ENCODE measurements at regions not wholly inside any gene's neighbourhood (a gene's known extent, or its start where the extent isn't known, plus 50 kb on each side); places are given as distances from the start of the nearest gene placed in this dataset.

GRCh38 chr4:112726041-112726440, 89.1 kb downstream of the LARP7 start:
- TF ChIP-seq EGR1 (IDR thresholded peaks at IDR 0.05) = no peak
- TF ChIP-seq CEBPB (IDR thresholded peaks at IDR 0.05) = no peak
- no peak for TF ChIP-seq RAD21 (IDR thresholded peaks at IDR 0.05; ENCODE audit: low read depth)
- no peak for TF ChIP-seq MAX (IDR thresholded peaks at IDR 0.05)
- TF ChIP-seq, protein P1, sequence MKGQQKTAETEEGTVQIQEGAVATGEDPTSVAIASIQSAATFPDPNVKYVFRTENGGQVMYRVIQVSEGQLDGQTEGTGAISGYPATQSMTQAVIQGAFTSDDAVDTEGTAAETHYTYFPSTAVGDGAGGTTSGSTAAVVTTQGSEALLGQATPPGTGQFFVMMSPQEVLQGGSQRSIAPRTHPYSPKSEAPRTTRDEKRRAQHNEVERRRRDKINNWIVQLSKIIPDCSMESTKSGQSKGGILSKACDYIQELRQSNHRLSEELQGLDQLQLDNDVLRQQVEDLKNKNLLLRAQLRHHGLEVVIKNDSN (IDR thresholded peaks at IDR 0.05) = no peak
- no peak for TF ChIP-seq FOXM1 (IDR thresholded peaks at IDR 0.05; ENCODE audit: borderline replicate concordance, low read depth)
- TF ChIP-seq EP300 (IDR thresholded peaks at IDR 0.05; ENCODE audit: borderline replicate concordance) = no peak
- TF ChIP-seq TEAD4 (IDR thresholded peaks at IDR 0.05) = peak; percentile 31; the same call in 1 of the 2 replicates

DNA sequence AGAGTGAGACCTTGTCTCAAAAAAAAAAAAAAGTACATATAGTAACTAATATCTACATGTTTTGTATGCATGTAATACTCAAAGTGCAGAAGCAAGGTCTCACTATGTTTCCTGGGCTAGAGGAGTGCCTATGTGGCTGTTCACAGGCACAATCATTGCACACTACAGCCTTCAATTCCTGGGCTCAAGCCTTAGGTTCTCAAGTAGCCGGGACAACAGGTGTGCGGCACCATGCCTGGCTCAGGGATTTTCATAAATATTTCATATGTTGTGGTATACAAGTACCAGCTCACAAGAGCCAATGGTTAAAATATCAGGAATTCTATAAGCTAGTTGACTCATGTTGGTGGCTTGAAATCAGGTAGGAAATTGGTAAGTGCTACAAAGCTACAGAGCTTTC, 94.8 kb downstream of the LARP7 start:
- no peak for TF ChIP-seq NFIC (IDR thresholded peaks at IDR 0.05)
- no peak for TF ChIP-seq RAD21 (IDR thresholded peaks at IDR 0.05; ENCODE audit: low read depth)
- TF ChIP-seq YY1 (IDR thresholded peaks at IDR 0.05; ENCODE audit: low read depth) = no peak
- no peak for TF ChIP-seq MAX (IDR thresholded peaks at IDR 0.05)

DNA sequence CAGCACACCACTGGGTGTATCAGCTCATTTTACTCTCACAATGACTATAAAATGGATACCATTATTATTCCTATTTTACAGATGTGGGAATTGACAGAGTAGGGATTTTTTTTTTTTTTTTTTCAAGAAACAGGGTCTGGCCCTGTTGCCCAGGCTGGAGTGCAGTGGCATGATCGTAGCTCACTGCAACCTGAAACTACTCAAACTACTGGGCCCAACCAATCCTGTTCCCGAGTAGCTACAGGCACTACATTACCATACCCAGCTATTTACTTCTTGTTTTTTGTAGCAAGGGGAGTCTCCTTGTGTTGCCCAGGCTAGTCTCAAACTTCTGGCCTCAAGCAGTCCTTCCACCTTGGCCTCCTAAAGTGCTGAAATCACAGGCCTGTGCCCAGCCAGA, 95.2 kb downstream of the LARP7 start:
- no peak for TF ChIP-seq EGR1 (IDR thresholded peaks at IDR 0.05)
- TF ChIP-seq TEAD4 (IDR thresholded peaks at IDR 0.05) = no peak
- no peak for TF ChIP-seq ZBTB7A (IDR thresholded peaks at IDR 0.05; ENCODE audit: low read depth)
- TF ChIP-seq YY1 (IDR thresholded peaks at IDR 0.05; ENCODE audit: low read depth) = no peak
- no peak for TF ChIP-seq TAF1 (IDR thresholded peaks at IDR 0.05; ENCODE audit: low read depth)
- TF ChIP-seq FOXM1 (IDR thresholded peaks at IDR 0.05; ENCODE audit: borderline replicate concordance, low read depth) = no peak
- no peak for TF ChIP-seq CEBPB (IDR thresholded peaks at IDR 0.05)
- no peak for TF ChIP-seq REST (IDR thresholded peaks at IDR 0.05; ENCODE audit: low read depth)
- no peak for TF ChIP-seq CREB1 (IDR thresholded peaks at IDR 0.05; ENCODE audit: low read depth)
- no peak for TF ChIP-seq RAD21 (IDR thresholded peaks at IDR 0.05; ENCODE audit: low read depth)
- TF ChIP-seq TCF12 (IDR thresholded peaks at IDR 0.05; ENCODE audit: low read depth) = no peak
- TF ChIP-seq, protein P1 (IDR thresholded peaks at IDR 0.05) = no peak
- no peak for TF ChIP-seq MAX (IDR thresholded peaks at IDR 0.05)
- TF ChIP-seq NFIC (IDR thresholded peaks at IDR 0.05) = no peak
- no peak for TF ChIP-seq EP300 (IDR thresholded peaks at IDR 0.05; ENCODE audit: borderline replicate concordance)

GRCh38 chr4:112735474-112735951, 98.6 kb downstream of the LARP7 start:
- TF ChIP-seq REST (IDR thresholded peaks at IDR 0.05; ENCODE audit: low read depth) (no peak), EP300 (IDR thresholded peaks at IDR 0.05; ENCODE audit: borderline replicate concordance) (no peak), YY1 (IDR thresholded peaks at IDR 0.05; ENCODE audit: low read depth) (no peak), MAX (IDR thresholded peaks at IDR 0.05) (no peak), FOXM1 (IDR thresholded peaks at IDR 0.05; ENCODE audit: borderline replicate concordance, low read depth) (no peak), TAF1 (IDR thresholded peaks at IDR 0.05; ENCODE audit: low read depth) (no peak), TEAD4 (IDR thresholded peaks at IDR 0.05) (no peak), NFIC (IDR thresholded peaks at IDR 0.05) (no peak), RAD21 (IDR thresholded peaks at IDR 0.05; ENCODE audit: low read depth) (no peak), CREB1 (IDR thresholded peaks at IDR 0.05; ENCODE audit: low read depth) (no peak), CEBPB (IDR thresholded peaks at IDR 0.05) (no peak), TCF12 (IDR thresholded peaks at IDR 0.05; ENCODE audit: low read depth) (no peak), ZBTB7A (IDR thresholded peaks at IDR 0.05; ENCODE audit: low read depth) (no peak)
- TF ChIP-seq, protein P1 (IDR thresholded peaks at IDR 0.05) = no peak

GRCh38 chr4:112736718-112737135, 99.8 kb downstream of the LARP7 start:
- no peak for TF ChIP-seq ZBTB7A (IDR thresholded peaks at IDR 0.05; ENCODE audit: low read depth)
- TF ChIP-seq TAF1 (IDR thresholded peaks at IDR 0.05; ENCODE audit: low read depth) = no peak
- no peak for TF ChIP-seq CEBPB (IDR thresholded peaks at IDR 0.05)
- TF ChIP-seq TEAD4 (IDR thresholded peaks at IDR 0.05) = no peak
- TF ChIP-seq, protein P1 (IDR thresholded peaks at IDR 0.05) = no peak
- no peak for TF ChIP-seq TCF12 (IDR thresholded peaks at IDR 0.05; ENCODE audit: low read depth)
- TF ChIP-seq MAX (IDR thresholded peaks at IDR 0.05) = no peak
- TF ChIP-seq CREB1 (IDR thresholded peaks at IDR 0.05; ENCODE audit: low read depth) = no peak
- TF ChIP-seq FOXM1 (IDR thresholded peaks at IDR 0.05; ENCODE audit: borderline replicate concordance, low read depth) = no peak
- TF ChIP-seq YY1 (IDR thresholded peaks at IDR 0.05; ENCODE audit: low read depth) = no peak
- TF ChIP-seq EP300 (IDR thresholded peaks at IDR 0.05; ENCODE audit: borderline replicate concordance) = no peak
- no peak for TF ChIP-seq EGR1 (IDR thresholded peaks at IDR 0.05)
- no peak for TF ChIP-seq REST (IDR thresholded peaks at IDR 0.05; ENCODE audit: low read depth)
- TF ChIP-seq RAD21 (IDR thresholded peaks at IDR 0.05; ENCODE audit: low read depth) = no peak
- TF ChIP-seq NFIC (IDR thresholded peaks at IDR 0.05) = no peak

Data from Ishikawa (cell line).